GM23338 (cell line): ENCODE measurements at regions not wholly inside any gene's neighbourhood (a gene's known extent, or its start where the extent isn't known, plus 50 kb on each side); places are given as distances from the start of the nearest gene placed in this dataset.

Experiments
- ATAC-seq: fragments of 200-7000 bp; cut with Tn5 transposase; 3 replicates; pipeline ENCODE4 v1.9.1; 2020
- DNase-seq: peaks from one replicate; pipeline ENCODE4 v3.0.0-alpha.2; 2015; ENCODE audit warnings: low spot score
- H2AFZ ChIP-seq: fragments of 200-600 bp; sonication (generic); 2 replicates; pipeline ENCODE4 v1.8.0; 2016; ENCODE audit warnings: antibody characterized with exemption, mild to moderate bottlenecking, moderate library complexity
- H3F3A ChIP-seq: fragments of 200-600 bp; sonication (generic); replicated peaks from 2 replicates; pipeline ENCODE4 v1.8.0; 2017; ENCODE audit warnings: antibody characterized with exemption, mixed run types, low read depth
- H3K27ac ChIP-seq: fragments of 200-600 bp; sonication (generic); 2 replicates; pipeline ENCODE4 v1.6.1; 2016; ENCODE audit warnings: low read depth
- H3K27me3 ChIP-seq: fragments of 200-600 bp; sonication (generic); 2 replicates; pipeline ENCODE4 v1.8.0; 2016; ENCODE audit warnings: mild to moderate bottlenecking, mixed run types, moderate library complexity; ENCODE audit not compliant: insufficient read depth
- H3K36me3 ChIP-seq: fragments of 200-600 bp; sonication (generic); 2 replicates; pipeline ENCODE4 v1.8.0; 2016; ENCODE audit warnings: mild to moderate bottlenecking; ENCODE audit not compliant: insufficient read depth
- H3K4me1 ChIP-seq: fragments of 200-600 bp; sonication (generic); 2 replicates; pipeline ENCODE4 v1.8.0; 2016; ENCODE audit warnings: mild to moderate bottlenecking, moderate library complexity; ENCODE audit not compliant: insufficient read depth
- H3K4me2 ChIP-seq: fragments of 200-600 bp; sonication (generic); 2 replicates; pipeline ENCODE4 v1.7.1; 2017; ENCODE audit warnings: mixed run types
- H3K4me3 ChIP-seq: fragments of 200-600 bp; sonication (generic); 2 replicates; pipeline ENCODE4 v1.6.1; 2016; ENCODE audit warnings: mixed run types
- H3K79me2 ChIP-seq: fragments of 200-600 bp; sonication (generic); replicated peaks from 2 replicates; pipeline ENCODE4 v1.8.0; 2017; ENCODE audit warnings: mild to moderate bottlenecking; ENCODE audit not compliant: insufficient read depth
- H3K9me2 ChIP-seq: fragments of 200-600 bp; sonication (generic); 2 replicates; pipeline ENCODE4 v1.8.0; 2017; ENCODE audit not compliant: insufficient read depth
- H4K20me1 ChIP-seq: fragments of 200-600 bp; sonication (generic); replicated peaks from 2 replicates; pipeline ENCODE4 v1.8.0; 2017; ENCODE audit warnings: mild to moderate bottlenecking; ENCODE audit not compliant: insufficient read depth
- H3K27ac Mint-ChIP-seq: 2 replicates; pipeline ENCODE4 v1.8.0; 2020; ENCODE audit warnings: inconsistent platforms, mild to moderate bottlenecking, moderate library complexity, mixed read lengths
- H3K27me3 Mint-ChIP-seq: 3 replicates; pipeline ENCODE4 v1.8.0; 2022; ENCODE audit warnings: low read depth, mild to moderate bottlenecking, moderate library complexity, mixed read lengths, inconsistent platforms; ENCODE audit not compliant: insufficient read depth, poor library complexity
- H3K36me3 Mint-ChIP-seq: 3 replicates; pipeline ENCODE4 v1.8.0; 2021; ENCODE audit warnings: low read depth, mild to moderate bottlenecking, inconsistent platforms, moderate library complexity, mixed read lengths
- H3K4me1 Mint-ChIP-seq: 3 replicates; pipeline ENCODE4 v1.8.0; 2020; ENCODE audit warnings: mild to moderate bottlenecking, inconsistent platforms, mixed read lengths
- H3K4me3 Mint-ChIP-seq: 3 replicates; pipeline ENCODE4 v1.8.0; 2021; ENCODE audit warnings: moderate library complexity, mild to moderate bottlenecking, inconsistent platforms, mixed read lengths
- H3K9me3 Mint-ChIP-seq: 3 replicates; pipeline ENCODE4 v1.8.0; 2020; ENCODE audit warnings: moderate library complexity, mild to moderate bottlenecking, inconsistent platforms, mixed read lengths
- CREB1 ChIP-seq: fragments of 250-450 bp; sonication (Bioruptor Pico); IDR thresholded peaks from 2 replicates; pipeline ENCODE4 v1.5.0; 2020; ENCODE audit warnings: low read depth, mild to moderate bottlenecking, moderate library complexity
- CTCF ChIP-seq, 2 experiments: fragments of 200-600 bp in 1 of 2; sonication (generic) in 1 of 2; conservative IDR thresholded peaks; 2 replicates each; pipeline versions ENCODE4 v1.5.1 to v1.6.1; 2016 to 2017; ENCODE audit warnings: antibody characterized with exemption in 2 of 2, low read depth in 2 of 2, mild to moderate bottlenecking in 2 of 2, moderate library complexity in 1 of 2
- EZH2 ChIP-seq: fragments of 200-600 bp; sonication (generic); IDR thresholded peaks from one replicate; pipeline ENCODE4 v1.8.0; 2017; ENCODE audit warnings: antibody characterized with exemption, mild to moderate bottlenecking, low read depth; ENCODE audit not compliant: unreplicated experiment
- EZH2phosphoT487 ChIP-seq: fragments of 200-600 bp; sonication (generic); IDR thresholded peaks from one replicate; pipeline ENCODE4 v1.8.1; 2018; ENCODE audit warnings: antibody characterized with exemption; ENCODE audit not compliant: unreplicated experiment
- JUNB ChIP-seq: IDR thresholded peaks from one replicate; pipeline ENCODE4 v1.6.1; 2016; ENCODE audit warnings: antibody characterized with exemption; ENCODE audit not compliant: unreplicated experiment
- POLR2AphosphoS5 ChIP-seq: IDR thresholded peaks from 2 replicates; pipeline ENCODE4 v1.6.1; 2016; ENCODE audit warnings: antibody characterized with exemption, low read depth
- REST ChIP-seq: IDR thresholded peaks from one replicate; pipeline ENCODE4 v1.6.1; 2018; ENCODE audit warnings: antibody characterized with exemption; ENCODE audit not compliant: unreplicated experiment
- ZNF114 ChIP-seq: fragments of 250-450 bp; sonication (Bioruptor Pico); IDR thresholded peaks from 2 replicates; pipeline ENCODE4 v1.5.0; 2020; ENCODE audit warnings: mild to moderate bottlenecking, moderate library complexity
- ZNF331 ChIP-seq: fragments of 250-450 bp; sonication (Bioruptor Pico); IDR thresholded peaks from 2 replicates; pipeline ENCODE4 v1.5.0; 2020; ENCODE audit warnings: low read depth, mild to moderate bottlenecking, moderate library complexity
- ZNF462 ChIP-seq: fragments of 250-450 bp; sonication (Bioruptor Pico); IDR thresholded peaks from 2 replicates; pipeline ENCODE4 v1.5.0; 2020; ENCODE audit warnings: mild to moderate bottlenecking, moderate library complexity

GRCh38 chr3:112773-113172, 83.8 kb upstream of the CHL1 start:
- Mint-ChIP-seq H3K36me3 (peaks cover 23% of the 10 kb centered on the region), H3K9me3 (peaks cover 46% of the 10 kb centered on the region)
- no peak for TF ChIP-seq JUNB
- TF ChIP-seq POLR2AphosphoS5: no peak
- TF ChIP-seq CREB1 (CRISPR knock-in tag): no peak
- no peak for TF ChIP-seq CTCF (conservative IDR thresholded peaks at IDR 0.05; ENCODE audit: low read depth in 2 of 2)
- no peak for TF ChIP-seq REST
- TF ChIP-seq ZNF331: no peak
- TF ChIP-seq EZH2: no peak

GRCh38 chr3:118666-119065, 77.9 kb upstream of the CHL1 start:
- H4K20me1 ChIP-seq: no peaks in the 10 kb centered on the region
- DNase-seq (no peak), ATAC-seq (no peak)
- H3K4me1 ChIP-seq: peaks cover 4% of the 10 kb centered on the region; the same call in 1 of the 2 replicates
- H3K27me3 Mint-ChIP-seq: no peaks in the 10 kb centered on the region
- H3K4me2 ChIP-seq: no peak overlapping the region
- no peaks in the 10 kb centered on the region for H3K36me3 ChIP-seq
- H3K27me3 ChIP-seq: no peaks in the 10 kb centered on the region
- no peak overlapping the region for H3K4me3 Mint-ChIP-seq
- H2AFZ ChIP-seq: no peak overlapping the region
- peaks cover 19% of the 10 kb centered on the region for H3K36me3 Mint-ChIP-seq
- peaks cover 19% of the 10 kb centered on the region for H3K9me3 Mint-ChIP-seq
- no peaks in the 10 kb centered on the region for H3K4me1 Mint-ChIP-seq
- H3K27ac ChIP-seq: no peak overlapping the region
- no peaks in the 10 kb centered on the region for H3K9me2 ChIP-seq
- no peak overlapping the region for H3K4me3 ChIP-seq
- H3K27ac Mint-ChIP-seq: no peak overlapping the region
- no peaks in the 10 kb centered on the region for H3F3A ChIP-seq
- no peaks in the 10 kb centered on the region for H3K79me2 ChIP-seq
- TF ChIP-seq EZH2phosphoT487 (no peak), EZH2 (no peak), ZNF462 (CRISPR knock-in tag) (no peak), ZNF114 (CRISPR knock-in tag) (no peak)

More at GRCh38 chr3:112773-113172, 83.8 kb upstream of the CHL1 start:
- H3K79me2 ChIP-seq: no peaks in the 10 kb centered on the region
- H3K27me3 Mint-ChIP-seq: no peaks in the 10 kb centered on the region
- H3K4me1 Mint-ChIP-seq: no peaks in the 10 kb centered on the region
- ATAC-seq: no peak
- no peak for DNase-seq
- H3K36me3 ChIP-seq: no peaks in the 10 kb centered on the region
- H3F3A ChIP-seq: no peaks in the 10 kb centered on the region
- H3K4me3 Mint-ChIP-seq: no peak overlapping the region
- peaks cover 20% of the 10 kb centered on the region for H3K4me1 ChIP-seq
- H3K27ac Mint-ChIP-seq: no peak overlapping the region
- no peak overlapping the region for H3K4me3 ChIP-seq
- no peaks in the 10 kb centered on the region for H3K27me3 ChIP-seq
- no peaks in the 10 kb centered on the region for H4K20me1 ChIP-seq
- no peak overlapping the region for H2AFZ ChIP-seq
- H3K27ac ChIP-seq: no peak overlapping the region
- no peak overlapping the region for H3K4me2 ChIP-seq
- H3K9me2 ChIP-seq: 0 out of 2 replicates have a peak, but pooled peaks cover 6% of the 10 kb centered on the region
